Endothelial cell of umbilical vein (primary cell): ENCODE measurements at regions not wholly inside any gene's neighbourhood (a gene's known extent, or its start where the extent isn't known, plus 50 kb on each side); places are given as distances from the start of the nearest gene placed in this dataset.

Experiments
- CTCF ChIP-seq, 2 donors: IDR thresholded peaks; 1 replicate in 1 of 2; 2 replicates in 1 of 2; pipeline ENCODE4 v1.5.1; 2011; ENCODE audit warnings: low read length in 2 of 2, mild to moderate bottlenecking in 2 of 2, moderate library complexity in 2 of 2, control low read depth in 1 of 2, inconsistent platforms in 1 of 2, low read depth in 1 of 2; ENCODE audit not compliant: insufficient read depth in 1 of 2; ENCODE audit errors: extremely low read depth in 1 of 2
- EZH2 ChIP-seq: IDR thresholded peaks from 2 replicates; pipeline ENCODE4 v1.6.1; 2012; ENCODE audit warnings: borderline replicate concordance, low read depth, mild to moderate bottlenecking, moderate library complexity, low read length, inconsistent platforms; ENCODE audit not compliant: severe bottlenecking
- JUN ChIP-seq: IDR thresholded peaks from 2 replicates; pipeline ENCODE4 v1.6.1; 2011; ENCODE audit warnings: borderline replicate concordance, low read depth; ENCODE audit not compliant: insufficient read length, insufficient read depth
- MAX ChIP-seq: IDR thresholded peaks from 2 replicates; pipeline ENCODE4 v1.6.1; 2011; ENCODE audit not compliant: insufficient read depth, insufficient read length
- MYC ChIP-seq: IDR thresholded peaks from one replicate; pipeline ENCODE4 v1.6.1; 2011; ENCODE audit warnings: mild to moderate bottlenecking, low read depth, low read length

GRCh38 chr3:176954517-176954916 is 242.8 kb downstream of the TBL1XR1 start:
- TF ChIP-seq CTCF (IDR thresholded peaks at IDR 0.05; ENCODE audit: extremely low read depth in 1 of 2, insufficient read depth in 1 of 2, low read depth in 1 of 2, low read length in 2 of 2) (no peak), JUN (no peak), MAX (no peak), EZH2 (no peak), MYC (no peak)
